ENCODE measurements at regions not wholly inside any gene's neighbourhood (a gene's known extent, or its start where the extent isn't known, plus 50 kb on each side); places are given as distances from the start of the nearest gene placed in this dataset.

DNA sequence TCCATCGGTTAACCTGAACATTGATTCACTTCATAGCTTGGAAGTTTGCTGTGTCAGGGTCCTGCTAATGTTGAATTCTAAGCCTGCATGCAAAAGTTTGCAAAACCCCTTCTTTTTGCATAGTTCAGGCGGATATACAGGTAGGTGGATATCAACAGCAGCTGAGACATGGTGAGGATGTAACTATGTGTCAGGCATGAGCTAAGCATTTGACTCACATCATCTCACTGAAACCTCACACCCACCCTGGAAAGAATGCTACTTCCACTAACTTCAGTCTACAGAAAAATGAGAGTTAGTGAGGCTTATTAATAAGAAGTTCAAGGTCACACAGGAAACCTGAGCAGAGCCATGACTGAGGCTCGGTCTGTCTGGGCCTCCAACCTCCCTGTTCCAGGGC, 276.9 kb downstream of the BMP7 start:
- H3K4me1 ChIP-seq (ENCODE audit: control insufficient read depth in 1 of 2, insufficient read depth in 2 of 2, low read length in 2 of 2): peaks cover 7 to 13% of the 10 kb centered on the region in 2 experiments
- H3K27me3 ChIP-seq (ENCODE audit: insufficient read depth, low read length): no peaks in the 10 kb centered on the region
- H3K9me3 ChIP-seq (ENCODE audit: insufficient read depth, low read depth, low read length): peaks cover 3% of the 10 kb centered on the region
- H2BK12ac ChIP-seq (ENCODE audit: low read length): no peak overlapping the region
- no peak overlapping the region for H3K18ac ChIP-seq (ENCODE audit: low read length)
- H2AFZ ChIP-seq (ENCODE audit: insufficient read depth, low read length, poor library complexity): no peak overlapping the region
- no peak overlapping the region for H3K4ac ChIP-seq (ENCODE audit: low read depth, low read length)
- H3K4me2 ChIP-seq (ENCODE audit: low read length): no peak overlapping the region
- no peak overlapping the region for H4K8ac ChIP-seq (ENCODE audit: low read depth, low read length)
- H4K91ac ChIP-seq (ENCODE audit: low read depth, low read length): no peak overlapping the region
- no peak overlapping the region for H2BK5ac ChIP-seq (ENCODE audit: low read depth, low read length, poor library complexity)
- H2AK5ac ChIP-seq (ENCODE audit: low read length): no peak overlapping the region
- H3K79me2 ChIP-seq (ENCODE audit: control insufficient read depth, insufficient read depth, low read length, poor library complexity): no peaks in the 10 kb centered on the region
- no peaks in the 10 kb centered on the region for H3K36me3 ChIP-seq (ENCODE audit: control insufficient read depth in 1 of 2, insufficient read depth in 2 of 2, low read length in 2 of 2)
- WGBS (ENCODE audit: extremely low coverage, insufficient coverage, insufficient read length): no CpG with 5 or more reads among the region's 3 CpGs
- H4K12ac ChIP-seq (ENCODE audit: low read depth, low read length): no peak overlapping the region
- H3K4me3 ChIP-seq (ENCODE audit: low read depth, low read length): no peak overlapping the region
- H2BK120ac ChIP-seq (ENCODE audit: insufficient read depth, low read length, poor library complexity): no peak overlapping the region
- H3K23ac ChIP-seq (ENCODE audit: low read length): no peak overlapping the region
- peak; percentile 60 to 76 for DNase-seq
- H3K14ac ChIP-seq (ENCODE audit: low read length): no peak overlapping the region
- H3K79me1 ChIP-seq (ENCODE audit: low read length): peaks cover 12% of the 10 kb centered on the region
- no peak overlapping the region for H3K9ac ChIP-seq (ENCODE audit: low read length)
- H3K27ac ChIP-seq (ENCODE audit: low read depth, low read length): no peak overlapping the region

DNA sequence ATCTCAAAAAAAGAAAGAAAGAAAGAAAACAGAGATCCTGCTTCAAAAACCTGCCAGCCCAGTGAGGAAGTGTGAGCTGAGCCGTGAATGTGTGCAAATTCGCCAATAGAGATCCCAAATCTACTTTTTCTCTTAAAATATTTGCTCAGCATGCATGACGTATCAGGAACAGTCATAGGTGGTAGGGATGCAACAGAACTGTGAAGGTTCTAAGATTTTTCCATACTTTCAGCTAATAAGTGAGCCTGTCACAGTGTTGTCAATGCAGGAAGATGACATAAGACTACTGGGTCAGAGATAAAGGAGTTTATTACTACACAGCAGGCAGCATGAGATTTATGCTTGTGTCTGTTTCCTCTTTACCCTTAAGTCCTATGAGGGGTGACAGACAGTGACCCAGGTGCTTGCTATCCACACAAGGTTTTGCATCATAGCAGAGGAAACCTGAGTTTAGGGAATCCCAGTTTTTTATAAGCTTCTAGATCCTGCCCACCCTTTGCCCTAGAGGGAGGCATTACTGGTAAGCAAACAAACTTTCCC, 273.4 kb downstream of the BMP7 start:
- H2AFZ ChIP-seq (ENCODE audit: insufficient read depth, low read length, poor library complexity): no peak overlapping the region
- H3K4me3 ChIP-seq (ENCODE audit: low read depth, low read length): no peak overlapping the region
- no peaks in the 10 kb centered on the region for H3K36me3 ChIP-seq (ENCODE audit: control insufficient read depth in 1 of 2, insufficient read depth in 2 of 2, low read length in 2 of 2)
- H3K79me2 ChIP-seq (ENCODE audit: control insufficient read depth, insufficient read depth, low read length, poor library complexity): no peaks in the 10 kb centered on the region
- H3K9me3 ChIP-seq (ENCODE audit: insufficient read depth, low read depth, low read length): no peaks in the 10 kb centered on the region
- no peak overlapping the region for H4K8ac ChIP-seq (ENCODE audit: low read depth, low read length)
- no peak overlapping the region for H3K18ac ChIP-seq (ENCODE audit: low read length)
- H3K14ac ChIP-seq (ENCODE audit: low read length): no peak overlapping the region
- H3K4me1 ChIP-seq (ENCODE audit: control insufficient read depth in 1 of 2, insufficient read depth in 2 of 2, low read length in 2 of 2): peaks cover 7 to 17% of the 10 kb centered on the region in 2 experiments
- no peaks in the 10 kb centered on the region for H3K27me3 ChIP-seq (ENCODE audit: insufficient read depth, low read length)
- no peak overlapping the region for H2BK5ac ChIP-seq (ENCODE audit: low read depth, low read length, poor library complexity)
- H3K4me2 ChIP-seq (ENCODE audit: low read length): no peak overlapping the region
- DNase-seq: peak; percentile 50 to 78
- H3K9ac ChIP-seq (ENCODE audit: low read length): no peak overlapping the region
- no peak overlapping the region for H3K27ac ChIP-seq (ENCODE audit: low read depth, low read length)
- H4K91ac ChIP-seq (ENCODE audit: low read depth, low read length): no peak overlapping the region
- H4K12ac ChIP-seq (ENCODE audit: low read depth, low read length): no peak overlapping the region
- H2BK120ac ChIP-seq (ENCODE audit: insufficient read depth, low read length, poor library complexity): no peak overlapping the region
- no peak overlapping the region for H2AK5ac ChIP-seq (ENCODE audit: low read length)
- H3K4ac ChIP-seq (ENCODE audit: low read depth, low read length): no peak overlapping the region
- no peak overlapping the region for H3K23ac ChIP-seq (ENCODE audit: low read length)
- WGBS (ENCODE audit: extremely low coverage, insufficient coverage, insufficient read length): no CpG with 5 or more reads among the region's 3 CpGs
- peaks cover 10% of the 10 kb centered on the region for H3K79me1 ChIP-seq (ENCODE audit: low read length)
- H2BK12ac ChIP-seq (ENCODE audit: low read length): no peak overlapping the region

DNA sequence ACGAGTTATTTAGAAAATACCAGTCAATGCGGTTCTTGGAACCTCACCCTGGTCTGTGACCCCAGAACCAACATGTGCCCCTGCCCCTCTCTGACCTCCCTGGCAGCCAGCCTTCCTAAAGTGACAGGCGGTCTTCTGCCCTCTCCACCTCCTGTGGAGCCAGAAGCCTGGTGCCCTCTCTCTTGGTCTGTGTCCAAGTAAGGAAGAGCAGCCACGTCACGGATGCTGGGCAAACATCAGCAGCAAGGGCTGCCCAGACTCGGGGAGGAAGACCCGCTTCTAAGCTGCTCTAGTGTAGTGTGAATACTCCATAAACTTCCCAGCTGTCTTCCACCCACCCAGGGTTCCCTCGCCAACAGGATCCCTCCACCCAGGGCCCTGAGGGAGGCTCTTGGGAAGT, 272.4 kb downstream of the BMP7 start:
- Histone ChIP-seq H4K8ac (ENCODE audit: low read depth, low read length) (no peak overlapping the region), H3K27ac (ENCODE audit: low read depth, low read length) (no peak overlapping the region), H3K79me2 (ENCODE audit: control insufficient read depth, insufficient read depth, low read length, poor library complexity) (no peaks in the 10 kb centered on the region), H3K23ac (ENCODE audit: low read length) (no peak overlapping the region), H2BK12ac (ENCODE audit: low read length) (no peak overlapping the region), H2BK120ac (ENCODE audit: insufficient read depth, low read length, poor library complexity) (peak overlapping the region; percentile 6), H2AFZ (ENCODE audit: insufficient read depth, low read length, poor library complexity) (no peak overlapping the region), H3K14ac (ENCODE audit: low read length) (no peak overlapping the region), H3K79me1 (ENCODE audit: low read length) (peaks cover 1% of the 10 kb centered on the region), H3K27me3 (ENCODE audit: insufficient read depth, low read length) (no peaks in the 10 kb centered on the region), H4K91ac (ENCODE audit: low read depth, low read length) (peak overlapping the region; percentile 34), H3K4me1 (ENCODE audit: control insufficient read depth in 1 of 2, insufficient read depth in 2 of 2, low read length in 2 of 2) (peaks cover 3 to 13% of the 10 kb centered on the region in 2 experiments), H3K36me3 (ENCODE audit: control insufficient read depth in 1 of 2, insufficient read depth in 2 of 2, low read length in 2 of 2) (no peaks in the 10 kb centered on the region), H3K9ac (ENCODE audit: low read length) (no peak overlapping the region), H3K9me3 (ENCODE audit: insufficient read depth, low read depth, low read length) (peaks cover 3% of the 10 kb centered on the region), H3K4me2 (ENCODE audit: low read length) (no peak overlapping the region), H3K18ac (ENCODE audit: low read length) (no peak overlapping the region), H2AK5ac (ENCODE audit: low read length) (no peak overlapping the region), H4K12ac (ENCODE audit: low read depth, low read length) (no peak overlapping the region), H3K4me3 (ENCODE audit: low read depth, low read length) (no peak overlapping the region), H2BK5ac (ENCODE audit: low read depth, low read length, poor library complexity) (no peak overlapping the region), H3K4ac (ENCODE audit: low read depth, low read length) (no peak overlapping the region)
- no CpG with 5 or more reads among the region's 8 CpGs for WGBS (ENCODE audit: extremely low coverage, insufficient coverage, insufficient read length)
- DNase-seq: no peak

DNA sequence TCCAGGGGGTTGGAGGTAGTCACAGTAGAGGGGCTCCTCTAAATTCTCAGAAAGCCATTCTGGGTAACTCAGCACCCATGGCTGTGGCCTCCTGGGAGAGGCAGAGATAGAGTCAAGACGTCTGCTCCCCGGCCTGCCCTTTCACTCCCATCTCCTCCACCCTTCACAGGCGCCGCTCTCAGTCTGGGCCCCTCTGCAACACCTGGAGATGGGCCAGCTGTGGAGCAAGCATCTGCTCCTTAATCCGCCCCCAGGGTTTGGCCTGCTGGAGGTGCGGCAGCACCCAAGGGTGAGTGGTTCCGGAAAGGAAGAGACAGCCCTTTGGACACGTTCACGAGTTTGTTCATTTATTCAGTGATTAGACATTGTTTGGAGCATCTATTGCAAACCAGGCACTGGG, 271.3 kb downstream of the BMP7 start:
- Histone ChIP-seq H2BK12ac (ENCODE audit: low read length) (peak overlapping the region; percentile 42), H3K4me3 (ENCODE audit: low read depth, low read length) (no peak overlapping the region), H3K18ac (ENCODE audit: low read length) (no peak overlapping the region), H4K12ac (ENCODE audit: low read depth, low read length) (no peak overlapping the region), H3K79me1 (ENCODE audit: low read length) (peaks cover 1% of the 10 kb centered on the region), H3K4me2 (ENCODE audit: low read length) (no peak overlapping the region), H3K23ac (ENCODE audit: low read length) (no peak overlapping the region), H3K9me3 (ENCODE audit: insufficient read depth, low read depth, low read length) (peaks cover 3% of the 10 kb centered on the region), H4K8ac (ENCODE audit: low read depth, low read length) (no peak overlapping the region), H2AK5ac (ENCODE audit: low read length) (peak overlapping the region; percentile 58), H3K4ac (ENCODE audit: low read depth, low read length) (no peak overlapping the region), H3K27ac (ENCODE audit: low read depth, low read length) (no peak overlapping the region), H4K91ac (ENCODE audit: low read depth, low read length) (peak overlapping the region; percentile 37), H3K9ac (ENCODE audit: low read length) (no peak overlapping the region), H3K14ac (ENCODE audit: low read length) (no peak overlapping the region), H3K4me1 (ENCODE audit: control insufficient read depth in 1 of 2, insufficient read depth in 2 of 2, low read length in 2 of 2) (peaks cover 3 to 13% of the 10 kb centered on the region in 2 experiments), H2AFZ (ENCODE audit: insufficient read depth, low read length, poor library complexity) (no peak overlapping the region), H2BK5ac (ENCODE audit: low read depth, low read length, poor library complexity) (no peak overlapping the region), H3K36me3 (ENCODE audit: control insufficient read depth in 1 of 2, insufficient read depth in 2 of 2, low read length in 2 of 2) (no peaks in the 10 kb centered on the region), H2BK120ac (ENCODE audit: insufficient read depth, low read length, poor library complexity) (peak overlapping the region; percentile 11), H3K27me3 (ENCODE audit: insufficient read depth, low read length) (no peaks in the 10 kb centered on the region), H3K79me2 (ENCODE audit: control insufficient read depth, insufficient read depth, low read length, poor library complexity) (no peaks in the 10 kb centered on the region)
- WGBS (ENCODE audit: extremely low coverage, insufficient coverage, insufficient read length): no CpG with 5 or more reads among the region's 9 CpGs
- DNase-seq: no peak
